ENCODE measurements at regions not wholly inside any gene's neighbourhood (a gene's known extent, or its start where the extent isn't known, plus 50 kb on each side); places are given as distances from the start of the nearest gene placed in this dataset.
A peak's percentile ranks its signal among the peaks of the same experiment; 100 is the strongest.

DNA sequence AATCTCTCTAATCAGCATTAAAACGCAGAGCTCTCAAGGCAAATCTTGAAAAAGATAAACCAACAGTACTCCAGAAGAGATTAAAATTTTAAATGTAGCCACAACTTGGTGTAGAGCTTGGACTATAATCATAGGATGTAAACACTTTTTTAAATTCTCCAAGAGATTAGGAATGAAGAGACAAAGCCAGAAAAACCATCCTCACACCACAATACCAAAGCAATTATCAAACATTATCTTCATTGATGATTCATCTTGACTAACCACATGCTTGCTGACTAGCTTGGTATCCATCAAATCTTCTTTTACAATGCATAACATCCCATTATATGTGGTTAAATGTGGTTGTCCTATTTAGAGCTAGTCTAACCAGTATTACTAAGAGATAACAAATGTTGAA is 815.1 kb downstream of the TLE1 start:
- DNase-seq (ENCODE audit: low read depth): peak; percentile 71

DNA sequence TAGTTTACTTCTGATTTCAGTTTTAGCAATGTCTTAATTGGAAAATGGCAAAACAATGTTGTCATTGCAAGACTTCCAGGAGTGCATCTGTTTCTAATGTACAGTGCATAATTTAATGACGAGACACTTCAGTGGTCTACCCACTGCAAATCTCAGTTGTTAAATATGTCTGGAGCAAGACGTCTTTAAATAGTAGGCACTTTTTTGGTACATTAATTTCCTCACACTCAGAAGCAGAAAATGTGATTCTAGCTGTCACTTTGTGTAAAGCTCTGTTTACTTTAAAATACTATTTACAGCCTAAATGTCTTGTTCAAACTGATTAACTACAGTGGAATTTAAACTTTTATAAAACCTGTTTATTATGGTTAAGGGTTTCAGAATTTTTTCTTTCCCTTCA is 815.5 kb downstream of the TLE1 start:
- DNase-seq (ENCODE audit: low read depth): no peak

DNA sequence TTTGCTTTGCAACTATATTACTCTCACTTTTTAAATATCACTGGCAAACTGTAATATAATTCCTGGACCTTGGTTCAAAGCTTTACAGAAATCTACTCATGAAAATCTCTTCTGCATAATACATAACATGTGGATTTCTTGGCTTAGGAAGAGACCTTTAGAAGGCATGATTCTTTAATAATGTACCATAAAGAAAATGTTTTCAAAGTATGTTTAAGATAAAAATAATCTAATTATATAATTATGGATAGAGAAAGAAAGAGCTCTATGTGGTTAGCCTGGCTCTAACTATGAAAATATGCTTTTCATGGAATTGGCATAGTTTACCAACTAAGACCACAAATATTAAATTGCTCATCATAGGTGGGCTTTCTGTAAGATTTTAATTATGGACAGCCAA is 817.8 kb downstream of the TLE1 start:
- DNase-seq (ENCODE audit: low read depth): no peak

DNA sequence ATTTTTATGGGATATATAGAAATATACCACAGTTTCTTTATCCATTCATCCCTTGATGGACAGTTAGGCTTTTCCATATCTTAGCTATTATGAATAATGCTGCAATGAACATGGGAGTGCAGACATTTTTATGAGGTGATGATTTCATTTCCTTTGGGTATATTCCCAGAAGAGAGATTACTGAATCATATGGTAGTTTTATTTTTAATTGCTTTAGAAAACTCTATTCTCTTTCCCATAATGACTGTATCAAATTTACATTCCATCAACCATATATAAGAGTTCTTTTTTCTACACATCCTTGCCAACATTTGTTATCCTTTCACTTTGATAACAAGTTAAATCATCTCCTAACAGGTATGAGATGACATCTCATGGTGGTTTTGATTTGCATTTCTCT is 821.6 kb downstream of the TLE1 start:
- DNase-seq (ENCODE audit: low read depth): peak; percentile 49

- DNase-seq (ENCODE audit: low read depth): peak; percentile 65
Observed at GRCh38 chr9:80866576-80867227, 822.6 kb downstream of the TLE1 start.

DNA sequence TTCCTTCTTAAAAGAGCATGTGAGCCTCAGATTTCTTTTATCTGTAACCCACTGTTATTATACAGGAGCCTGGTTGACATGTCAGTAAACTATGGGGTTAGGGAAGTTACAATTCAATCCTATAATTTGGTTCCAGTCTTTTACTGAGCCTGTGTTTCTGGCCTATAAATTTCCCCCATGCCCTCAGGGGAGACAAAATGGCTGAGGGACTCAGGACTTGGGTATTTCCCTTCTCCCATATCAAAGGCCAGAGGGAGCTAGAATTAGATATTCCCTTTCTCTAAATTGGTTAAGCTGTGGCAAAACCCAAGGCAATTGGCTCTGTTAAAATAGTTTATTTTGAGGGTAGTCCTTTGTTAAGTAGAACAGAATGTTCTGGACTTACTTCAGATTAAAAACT is 823.2 kb downstream of the TLE1 start:
- no peak for DNase-seq (ENCODE audit: low read depth)

DNA sequence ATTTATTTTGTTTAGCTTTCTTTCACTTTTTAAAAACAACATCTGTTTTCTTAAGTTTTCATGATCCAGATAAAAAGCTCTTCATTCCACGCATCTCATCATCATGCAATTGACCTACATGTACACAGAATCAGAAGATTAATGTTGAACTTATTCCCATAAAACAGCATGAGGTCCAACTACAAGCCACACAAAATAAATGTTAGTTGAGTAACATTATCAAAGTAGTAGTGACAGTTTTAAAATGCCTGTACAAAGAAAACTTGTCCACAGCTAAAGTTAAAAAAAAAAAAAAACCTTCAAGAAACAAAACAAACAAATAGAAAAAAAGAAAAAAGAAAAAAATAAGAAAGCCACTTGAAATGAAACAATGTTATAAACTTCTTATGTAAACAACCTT is 846.3 kb downstream of the TLE1 start:
- DNase-seq (ENCODE audit: low read depth): no peak

DNA sequence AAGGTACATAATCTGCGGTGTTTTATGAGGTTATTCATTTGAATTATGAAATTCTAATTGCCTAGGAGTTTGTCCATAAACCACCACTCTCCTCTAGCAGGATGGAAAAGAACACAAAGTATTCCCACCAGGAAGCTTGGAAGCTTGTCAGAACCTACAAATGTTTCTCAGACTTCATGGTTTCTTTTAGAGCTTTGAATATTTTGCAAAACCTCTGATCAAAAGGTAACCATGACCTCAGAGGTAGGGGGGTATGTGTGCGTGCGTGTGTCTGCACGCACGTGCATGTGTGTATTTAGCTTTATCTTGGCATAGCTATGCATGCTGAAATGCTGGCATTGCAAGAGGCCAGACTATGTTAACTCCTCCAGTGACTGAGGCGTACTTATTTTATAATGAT is 847.0 kb downstream of the TLE1 start:
- no peak for DNase-seq (ENCODE audit: low read depth)

- no peak for DNase-seq (ENCODE audit: low read depth)
Observed at GRCh38 chr9:80841888-80842287, 847.5 kb downstream of the TLE1 start.

DNA sequence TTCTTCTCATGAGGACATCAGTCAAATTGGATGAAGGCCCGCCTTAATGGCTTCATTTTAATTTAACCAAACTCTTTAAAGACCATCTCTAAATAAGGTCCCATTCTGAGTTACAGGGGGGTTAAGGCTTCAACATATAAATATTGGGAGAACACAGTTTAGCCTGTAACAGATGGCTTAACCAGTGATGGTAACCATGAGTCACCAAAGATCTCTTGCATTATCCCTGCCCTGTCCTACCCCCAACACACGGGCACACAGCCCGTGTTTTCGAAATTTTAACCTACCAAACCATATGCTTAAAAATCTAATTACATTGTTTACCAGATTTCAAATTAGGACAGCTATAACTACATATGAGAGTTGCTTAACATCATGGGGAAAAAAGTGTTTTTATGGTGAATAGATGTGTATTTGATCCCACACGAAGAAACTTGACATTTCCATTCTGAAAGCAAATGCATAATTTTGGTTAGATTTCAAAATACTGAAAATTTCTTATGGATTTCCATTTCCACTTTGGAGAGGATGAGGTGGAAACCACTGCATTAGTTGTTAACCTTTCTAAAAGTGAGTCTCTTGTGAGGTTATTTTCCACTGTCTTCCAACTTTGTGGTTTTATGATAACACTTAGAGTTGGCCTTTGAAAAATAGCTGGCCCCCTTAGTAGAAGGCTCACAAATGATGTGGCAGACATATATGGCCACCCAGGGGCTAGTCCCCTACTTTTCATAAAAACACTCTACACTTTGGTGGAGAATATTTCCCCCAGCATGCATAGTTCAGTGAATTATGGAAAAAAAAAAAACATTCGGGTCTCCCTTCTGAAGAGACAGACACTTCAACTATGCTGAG is 849.3 kb downstream of the TLE1 start:
- DNase-seq (ENCODE audit: low read depth): peak; percentile 3

GRCh38 chr9:80836013-80836412 is 853.3 kb downstream of the TLE1 start:
- no peak for DNase-seq (ENCODE audit: low read depth)

DNA sequence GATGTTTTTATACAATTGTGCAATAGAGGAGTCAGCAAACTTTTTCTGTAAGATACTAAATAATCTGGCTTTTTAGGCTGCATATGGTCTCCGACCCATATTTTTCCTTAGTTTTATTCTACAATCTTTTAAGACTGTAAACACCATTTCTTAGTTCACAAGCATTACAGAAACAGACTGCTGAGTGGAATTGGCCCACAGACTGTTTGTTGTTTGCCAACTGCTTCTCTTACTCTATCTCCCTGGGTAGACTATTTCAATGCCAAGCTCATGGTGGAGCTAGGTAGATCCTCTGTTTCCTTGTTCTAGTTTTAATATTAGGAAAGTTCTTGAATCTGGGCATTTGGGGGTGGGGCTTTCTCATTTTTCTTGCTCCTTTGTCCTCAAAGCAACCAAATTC is 857.6 kb downstream of the TLE1 start:
- DNase-seq (ENCODE audit: low read depth): no peak

DNA sequence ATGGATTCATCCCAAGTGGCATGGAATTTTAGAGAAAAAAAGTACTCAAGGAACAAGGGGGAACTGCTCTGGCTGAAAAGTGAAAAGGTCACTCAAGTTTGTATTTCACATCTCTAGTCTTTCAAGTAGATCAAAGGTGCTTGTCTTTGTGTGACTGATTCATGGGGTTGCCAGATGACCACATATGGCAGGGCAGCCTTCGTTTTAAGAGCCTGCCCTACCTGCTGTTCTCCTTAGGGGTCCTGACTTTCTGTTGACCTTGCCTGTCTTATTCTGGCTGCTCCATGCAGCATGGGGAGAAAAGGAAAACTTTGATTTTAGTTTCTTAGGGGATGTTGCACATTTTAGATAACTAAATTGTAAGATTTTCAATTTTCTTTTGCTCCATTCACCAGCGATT is 877.7 kb downstream of the TLE1 start:
- no peak for DNase-seq (ENCODE audit: low read depth)

- DNase-seq (ENCODE audit: low read depth): no peak
Observed at GRCh38 chr9:80811003-80811402, 878.3 kb downstream of the TLE1 start.

GRCh38 chr9:80806671-80807070 is 882.7 kb downstream of the TLE1 start:
- DNase-seq (ENCODE audit: low read depth): no peak

DNA sequence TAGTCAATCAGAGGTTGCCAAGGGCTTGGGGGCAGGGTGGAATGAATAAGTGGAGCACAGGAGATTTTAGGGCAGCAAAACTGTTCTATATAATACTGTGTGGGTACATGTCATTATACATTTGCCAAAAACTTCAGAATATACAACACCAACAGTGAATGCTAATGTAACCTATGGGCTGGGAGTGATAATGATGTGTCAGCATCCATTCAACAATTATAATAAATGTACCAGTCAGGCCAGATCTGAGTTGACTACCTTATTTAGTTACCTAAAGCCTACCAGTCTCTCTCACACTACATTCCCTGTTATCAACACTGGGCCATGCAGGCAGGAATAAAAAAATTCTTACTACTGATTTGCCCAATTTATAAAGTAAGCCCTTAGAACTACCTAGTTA is 884.5 kb downstream of the TLE1 start:
- no peak for DNase-seq (ENCODE audit: low read depth)

- DNase-seq (ENCODE audit: low read depth): no peak
Observed at GRCh38 chr9:80797831-80798688, 891.3 kb downstream of the TLE1 start.

GRCh38 chr9:80797101-80797829 is 892.1 kb downstream of the TLE1 start:
- no peak for DNase-seq (ENCODE audit: low read depth)

GRCh38 chr9:80796632-80797031 is 892.7 kb downstream of the TLE1 start:
- DNase-seq (ENCODE audit: low read depth): no peak

- no peak for DNase-seq (ENCODE audit: low read depth)
Observed at GRCh38 chr9:80794197-80794596, 895.1 kb downstream of the TLE1 start.

- DNase-seq (ENCODE audit: low read depth): no peak
Observed at GRCh38 chr9:80793706-80794105, 895.6 kb downstream of the TLE1 start.
